Ramos (cell line): ENCODE measurements at regions not wholly inside any gene's neighbourhood (a gene's known extent, or its start where the extent isn't known, plus 50 kb on each side); places are given as distances from the start of the nearest gene placed in this dataset.

Experiments
- in situ Hi-C: fragments of 300-500 bp; cut with MboI; formaldehyde crosslinking; loops from one replicate; pipeline ENCODE4 v1.14.3; 2022; ENCODE audit warnings: low sequenced_read_pairs; ENCODE audit not compliant: unreplicated experiment

DNA sequence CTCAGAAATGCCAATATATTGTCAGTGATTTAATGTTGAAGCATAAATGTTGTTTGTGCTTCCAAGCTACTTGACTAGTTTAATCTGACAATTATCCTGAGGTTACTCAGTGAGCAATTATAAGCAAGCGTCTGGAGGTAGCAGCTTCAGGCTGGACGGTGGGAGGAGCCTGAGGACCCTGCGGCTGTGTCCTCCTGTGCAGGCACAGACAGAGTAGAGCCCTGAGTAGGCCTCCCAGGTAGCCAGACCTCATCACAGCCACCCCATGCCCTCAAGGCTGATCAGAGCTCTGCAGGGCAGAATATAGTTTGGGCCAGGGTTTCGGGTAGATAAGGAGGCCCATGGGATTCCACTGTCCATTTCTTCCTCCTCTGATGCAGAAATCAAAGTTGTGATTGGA lies 153.6 kb downstream of the DRD1 start:
- in situ Hi-C loops: no loop called here

DNA sequence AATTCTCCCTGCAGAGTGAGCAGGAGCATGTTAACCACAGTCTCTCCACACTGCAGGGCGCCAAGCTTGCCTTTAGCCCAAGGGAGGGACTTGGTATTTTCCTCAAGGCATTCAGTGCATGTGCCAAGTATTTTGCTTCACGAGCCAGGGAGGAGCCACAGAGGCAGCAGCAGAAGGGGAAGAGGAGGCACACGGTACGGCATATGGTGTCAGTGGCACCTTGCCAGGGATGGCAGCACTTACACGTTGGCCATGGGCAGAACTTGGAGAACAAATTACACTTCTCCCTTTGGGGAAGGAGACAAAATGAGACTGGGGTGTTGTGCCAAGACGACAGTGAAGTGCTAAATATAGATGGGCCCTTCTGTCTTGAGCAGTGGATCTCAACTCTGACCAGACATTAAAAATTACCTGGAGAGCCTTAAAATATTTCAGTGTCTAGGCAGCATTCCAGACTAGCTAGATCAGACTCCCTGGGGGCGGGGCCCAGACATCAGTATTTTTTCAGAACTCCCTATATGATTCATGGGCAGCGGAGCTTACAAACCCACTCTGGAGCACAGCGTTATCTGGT lies 155.8 kb downstream of the DRD1 start:
- in situ Hi-C loops: no loop called here

DNA sequence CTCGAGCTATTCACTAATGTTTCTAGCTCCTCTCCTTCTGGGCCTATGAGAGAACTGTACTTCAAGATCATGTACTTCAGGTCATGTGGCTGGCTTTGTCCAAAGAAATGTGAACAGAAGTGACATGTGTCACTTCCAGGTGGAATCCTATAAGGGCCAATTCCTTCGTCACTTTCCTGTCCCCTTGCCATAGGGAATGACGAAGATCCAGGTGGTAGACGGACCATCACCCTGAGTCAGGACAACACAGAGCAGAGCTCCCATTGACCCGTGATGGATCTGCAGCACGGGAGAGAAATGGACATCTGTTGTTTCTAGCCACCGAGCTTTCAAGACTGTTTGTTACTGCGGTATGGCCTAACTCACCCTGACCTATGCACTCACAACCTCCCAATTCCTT lies 157.0 kb downstream of the DRD1 start:
- in situ Hi-C loops: no loop called here

DNA sequence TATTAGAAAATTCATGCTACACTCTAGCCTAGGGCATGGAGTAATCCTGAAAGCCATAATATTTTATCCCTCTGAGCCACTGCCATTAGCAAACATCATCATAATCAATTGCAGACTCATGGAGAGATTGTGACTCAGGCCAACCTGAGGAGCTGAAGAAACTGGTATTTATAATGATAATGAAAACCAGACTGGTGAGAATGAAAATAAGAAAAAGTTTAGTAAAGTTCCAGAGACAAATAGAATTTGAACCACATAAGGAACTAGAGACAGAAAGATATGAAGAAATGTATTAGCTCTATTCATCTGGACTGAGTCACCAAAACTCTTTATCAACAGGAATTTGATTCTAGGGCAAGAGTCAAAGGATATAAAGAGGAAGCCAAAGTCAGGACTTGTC lies 158.7 kb downstream of the DRD1 start:
- in situ Hi-C loops: no loop called here

DNA sequence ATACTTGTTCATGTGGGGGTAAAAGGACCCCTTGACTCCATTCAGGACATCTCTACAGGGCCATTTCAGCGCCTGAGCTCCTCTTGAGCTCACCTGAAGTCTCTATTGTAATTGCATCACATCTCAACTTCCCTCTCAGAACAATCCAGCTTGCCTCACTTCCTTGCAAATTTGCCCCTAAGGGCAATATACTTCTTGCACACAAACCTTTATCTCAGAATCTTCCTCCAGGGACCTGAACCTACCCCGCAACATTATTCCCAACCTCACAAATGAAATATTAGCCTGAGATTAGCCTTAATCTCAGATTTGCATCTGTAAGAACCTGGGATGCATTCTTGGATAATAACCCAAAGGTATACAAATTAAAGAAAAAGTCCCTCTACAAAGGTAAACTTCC lies 159.2 kb downstream of the DRD1 start:
- in situ Hi-C loops: no loop called here

DNA sequence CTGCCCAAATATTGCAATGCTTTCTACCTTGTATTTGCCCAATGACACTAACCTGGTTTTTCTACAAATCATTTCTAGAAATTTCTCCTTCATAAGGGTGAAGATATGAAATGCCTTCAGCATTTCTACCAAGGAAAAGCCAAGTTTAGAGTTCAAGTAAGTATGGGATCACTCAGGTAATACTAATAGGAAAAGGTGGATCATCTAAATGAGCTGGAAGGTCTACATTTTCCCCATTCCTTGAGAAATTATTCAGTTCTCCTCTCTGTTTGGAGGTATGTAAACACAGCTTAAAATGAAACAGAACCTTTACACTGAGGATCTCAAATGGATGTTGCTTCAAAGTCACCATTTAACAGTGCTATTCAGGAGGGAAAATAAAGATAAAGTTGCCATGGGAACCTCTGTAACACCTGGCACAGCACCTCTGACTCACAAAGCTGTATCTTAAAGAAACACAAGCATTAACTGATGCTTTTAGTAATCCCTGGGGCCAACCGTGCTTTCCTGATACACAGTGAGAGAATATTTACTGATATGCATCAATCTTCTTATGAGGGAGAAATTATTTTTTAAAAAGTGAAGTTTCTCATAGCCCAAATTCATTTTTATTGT lies 161.3 kb downstream of the DRD1 start:
- in situ Hi-C loops: no loop called here

DNA sequence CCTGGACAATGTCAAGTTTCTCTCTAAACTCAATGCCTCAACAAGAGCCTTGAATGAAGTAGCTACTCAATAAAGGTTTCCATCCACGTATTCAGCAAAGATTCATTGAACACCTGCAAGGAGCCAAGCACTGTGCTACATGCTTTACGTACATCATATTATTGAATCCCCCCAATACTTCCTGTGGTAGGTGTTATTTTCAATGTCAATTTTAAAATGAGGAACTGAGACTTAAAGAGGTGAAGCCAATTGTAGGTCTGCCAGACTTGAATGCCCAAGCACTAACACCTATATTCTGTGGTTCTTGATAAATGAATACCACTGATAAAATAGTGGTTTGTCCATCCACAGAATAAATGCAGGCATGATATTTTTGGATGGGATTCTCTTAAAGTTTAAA lies 162.3 kb downstream of the DRD1 start:
- in situ Hi-C loops: no loop called here

DNA sequence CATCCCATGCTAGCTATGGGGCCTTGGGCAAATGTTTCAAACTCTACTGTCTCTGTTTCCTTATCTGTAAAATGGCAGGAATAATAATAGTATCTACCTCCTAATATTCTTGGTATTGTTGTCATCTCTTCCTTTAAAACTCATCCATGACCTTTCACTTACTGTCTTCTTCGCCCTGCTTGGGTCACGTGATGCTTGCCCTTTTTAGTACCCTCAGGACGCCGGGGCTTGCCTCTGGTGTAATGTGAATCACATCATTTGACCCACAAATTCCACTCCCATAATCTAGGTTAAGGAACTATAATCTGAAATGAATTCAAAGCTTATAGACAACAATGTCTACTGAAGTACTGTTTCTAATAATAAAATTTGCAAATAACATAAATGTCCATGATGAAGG lies 162.7 kb downstream of the DRD1 start:
- in situ Hi-C loops: no loop called here

DNA sequence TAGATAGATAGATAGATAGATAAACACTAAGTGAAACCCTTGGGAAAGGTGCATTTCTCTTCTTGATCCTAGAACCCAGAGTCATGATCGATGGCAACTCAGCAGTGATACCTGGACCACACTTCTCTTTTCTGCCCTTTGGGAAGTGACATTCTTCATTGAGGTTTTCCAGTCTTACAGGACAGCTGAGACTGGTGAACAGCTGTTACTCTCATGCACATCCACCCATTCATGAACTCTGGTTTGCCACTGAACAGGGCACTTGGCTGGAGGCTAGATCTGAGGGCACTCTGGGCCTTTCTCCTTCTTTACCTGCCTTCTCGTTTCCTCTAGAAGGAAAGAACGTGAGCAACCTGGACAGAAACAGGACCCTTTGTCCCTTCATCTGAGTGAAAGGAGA lies 164.5 kb downstream of the DRD1 start:
- in situ Hi-C loops: no loop called here

DNA sequence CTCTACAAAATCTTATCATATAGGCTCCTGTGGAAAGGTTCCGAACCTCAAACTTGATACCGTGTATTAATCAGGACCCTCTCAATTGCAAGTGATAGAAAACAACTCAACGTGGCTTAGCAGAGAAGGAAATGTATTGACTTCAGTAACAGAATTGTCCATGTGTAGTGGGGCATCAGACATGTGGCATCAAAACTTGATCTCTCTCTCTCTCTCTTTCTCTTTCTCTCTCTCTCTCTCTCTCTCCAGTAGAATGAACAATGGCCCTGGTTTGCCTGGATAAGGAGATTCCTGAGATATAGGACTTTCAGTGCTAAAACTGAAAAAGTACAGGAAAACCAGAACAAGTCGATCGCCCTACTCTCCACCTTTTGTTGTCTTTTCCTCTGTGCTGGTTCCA lies 168.2 kb downstream of the DRD1 start:
- in situ Hi-C loops: no loop called here

DNA sequence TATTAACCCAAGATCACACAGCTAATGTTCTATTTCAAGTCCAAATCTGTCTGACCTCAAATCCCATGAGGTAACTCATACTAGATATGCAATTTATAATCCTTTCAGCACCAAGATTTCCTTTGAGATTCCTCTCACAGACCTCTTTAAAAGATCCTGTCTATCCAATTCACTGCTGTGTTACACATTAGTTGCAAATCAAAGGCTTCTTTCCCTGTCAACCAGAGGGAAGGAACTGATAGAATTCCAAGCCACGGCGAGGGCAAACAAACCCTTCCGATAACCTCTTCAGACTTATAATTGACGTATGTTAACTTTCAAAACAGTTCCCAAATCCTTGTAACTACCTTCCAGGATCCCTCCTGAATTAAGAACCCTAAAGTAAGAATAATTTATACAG lies 168.9 kb downstream of the DRD1 start:
- in situ Hi-C loops: no loop called here

DNA sequence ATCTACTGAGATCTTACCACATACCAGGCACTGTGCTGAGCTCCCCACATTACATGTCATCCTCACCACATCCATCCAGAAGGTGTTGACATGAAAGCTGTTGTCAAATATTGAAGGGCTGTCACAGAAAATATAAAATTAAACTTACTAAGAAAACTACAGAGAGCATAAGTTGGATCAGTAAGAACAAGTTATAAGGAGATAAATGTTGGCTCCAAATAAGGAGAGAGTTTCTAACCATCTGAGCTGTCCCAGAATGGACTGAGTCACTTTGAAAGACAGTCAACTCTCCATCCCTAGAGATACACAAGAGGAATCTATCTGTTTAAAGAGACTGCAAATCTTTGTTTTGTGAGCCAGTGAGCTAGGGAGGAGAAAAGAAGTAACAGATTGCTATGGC lies 169.8 kb downstream of the DRD1 start:
- in situ Hi-C loops: no loop called here

DNA sequence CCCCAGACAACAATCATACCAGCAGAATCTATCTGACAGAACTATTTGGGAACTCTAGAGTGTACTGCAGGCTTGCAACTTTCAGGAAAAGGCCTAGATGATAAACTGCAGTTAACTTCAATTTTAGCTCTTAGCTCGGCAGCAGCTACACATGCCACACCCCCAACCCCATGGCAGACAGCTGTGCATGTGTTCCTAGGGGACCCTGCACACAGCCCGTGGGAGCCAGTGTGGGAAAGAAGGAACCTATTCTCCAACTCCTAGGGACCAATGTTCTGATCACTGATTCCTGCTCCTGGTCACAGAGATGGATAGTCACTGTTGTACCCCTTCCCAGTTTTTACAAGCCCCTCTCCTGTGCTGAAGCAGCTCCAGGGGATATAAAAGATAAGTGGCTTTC lies 179.6 kb downstream of the DRD1 start:
- in situ Hi-C loops: no loop called here

DNA sequence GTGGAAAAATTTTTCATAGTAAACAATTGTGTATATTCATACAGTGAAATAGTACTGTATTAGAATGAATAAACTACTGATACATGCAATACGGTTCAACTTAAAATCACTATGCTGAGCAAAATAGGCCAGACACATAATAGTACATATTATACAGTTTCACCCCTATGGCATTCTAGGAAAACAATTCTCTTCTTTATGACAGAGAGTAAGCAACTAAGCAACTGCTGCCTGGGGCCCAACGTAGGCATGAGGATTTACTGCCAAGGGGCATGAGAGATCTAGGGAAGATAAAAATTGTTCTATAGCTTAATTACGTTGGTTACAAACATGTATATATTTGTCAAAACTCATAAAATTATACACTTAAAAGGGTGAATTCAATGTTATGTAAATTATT lies 180.2 kb downstream of the DRD1 start:
- in situ Hi-C loops: no loop called here

DNA sequence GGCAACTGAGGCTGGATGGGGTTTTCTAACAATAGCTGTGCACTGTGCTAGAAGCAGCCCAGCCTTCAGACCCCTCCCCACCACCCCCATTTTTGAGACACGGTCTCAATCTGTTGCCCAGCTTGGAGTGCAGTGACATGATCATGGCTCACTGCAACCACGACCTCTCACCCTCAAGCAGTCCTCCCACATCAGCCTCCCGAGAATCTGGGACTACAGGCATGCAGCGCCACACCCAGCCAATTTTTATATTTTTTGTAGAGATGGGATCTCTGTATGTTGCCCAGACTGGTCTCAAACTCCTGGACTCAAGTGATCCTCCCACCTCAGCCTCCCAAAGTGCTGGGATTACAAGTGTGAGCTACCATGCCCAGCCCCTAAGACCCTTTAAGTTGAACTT lies 182.5 kb downstream of the DRD1 start:
- in situ Hi-C loops: no loop called here

DNA sequence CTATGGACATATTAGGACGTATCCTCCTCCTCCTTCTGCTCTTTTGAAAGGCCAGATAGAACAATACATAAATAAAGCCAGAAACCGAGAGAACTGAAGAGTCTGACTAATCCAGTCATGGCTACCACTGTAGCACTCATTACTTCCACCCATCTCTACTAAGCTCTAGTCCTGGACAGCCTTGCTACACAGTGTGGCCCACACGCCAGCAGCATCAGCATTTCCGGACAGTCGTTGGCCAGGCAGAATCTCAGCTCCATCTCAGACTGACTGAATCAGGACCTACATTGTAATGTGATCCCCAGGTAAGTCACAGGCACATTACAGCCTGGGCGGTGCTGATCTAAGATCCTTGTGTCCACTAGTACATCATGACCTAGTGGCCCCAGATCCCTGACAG lies 182.9 kb downstream of the DRD1 start:
- in situ Hi-C loops: no loop called here

DNA sequence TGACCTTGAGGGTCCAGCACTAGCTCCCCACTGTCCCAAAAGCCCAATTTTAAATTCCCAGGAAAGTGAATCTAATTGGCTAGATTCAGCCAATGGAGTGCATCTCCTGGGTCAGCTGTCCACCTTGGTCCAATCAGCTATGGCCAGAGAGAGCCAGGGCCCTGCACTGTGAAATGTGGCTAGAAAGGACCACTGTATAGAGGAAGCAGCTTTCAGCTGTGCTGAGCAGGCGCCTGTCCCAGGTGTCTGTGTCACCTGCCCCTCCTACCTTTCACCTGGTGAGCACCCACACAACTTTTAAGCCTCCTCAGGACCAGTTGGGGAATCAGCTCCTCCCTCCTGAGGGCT lies 186.2 kb downstream of the DRD1 start:
- in situ Hi-C loops: no loop called here

DNA sequence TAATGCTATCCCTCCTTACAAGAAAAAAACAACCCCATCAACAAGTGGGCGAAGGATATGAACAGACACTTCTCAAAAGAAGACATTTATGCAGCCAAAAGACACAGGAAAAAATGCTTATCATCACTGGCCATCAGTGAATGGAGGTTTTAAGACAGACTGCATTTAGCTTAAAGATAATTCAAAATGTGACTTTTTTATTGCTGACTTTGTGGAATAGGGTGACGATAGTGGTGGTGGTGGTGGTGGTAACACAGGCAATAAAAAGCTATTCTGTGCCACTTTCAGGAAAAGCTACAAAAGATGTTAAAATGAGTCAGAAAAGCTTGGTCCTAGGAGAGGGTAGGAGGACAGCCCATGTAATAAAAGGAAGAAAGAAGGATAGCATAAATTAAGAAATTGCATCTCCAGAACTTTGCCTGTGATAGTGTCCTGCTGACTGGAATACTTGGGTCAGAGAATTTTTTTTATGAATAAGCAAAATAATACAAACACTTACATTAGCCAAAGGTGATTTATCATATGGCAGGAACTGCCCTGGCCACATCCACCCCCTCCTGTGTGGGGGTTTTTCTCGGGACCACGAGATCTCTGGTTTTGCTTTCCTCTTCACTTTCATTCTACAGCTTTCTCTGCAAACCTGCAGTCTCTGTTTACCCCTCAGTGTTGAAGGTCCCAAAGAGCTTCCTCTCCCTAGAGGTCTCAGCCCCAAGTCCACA lies 186.7 kb downstream of the DRD1 start:
- in situ Hi-C loops: no loop called here

DNA sequence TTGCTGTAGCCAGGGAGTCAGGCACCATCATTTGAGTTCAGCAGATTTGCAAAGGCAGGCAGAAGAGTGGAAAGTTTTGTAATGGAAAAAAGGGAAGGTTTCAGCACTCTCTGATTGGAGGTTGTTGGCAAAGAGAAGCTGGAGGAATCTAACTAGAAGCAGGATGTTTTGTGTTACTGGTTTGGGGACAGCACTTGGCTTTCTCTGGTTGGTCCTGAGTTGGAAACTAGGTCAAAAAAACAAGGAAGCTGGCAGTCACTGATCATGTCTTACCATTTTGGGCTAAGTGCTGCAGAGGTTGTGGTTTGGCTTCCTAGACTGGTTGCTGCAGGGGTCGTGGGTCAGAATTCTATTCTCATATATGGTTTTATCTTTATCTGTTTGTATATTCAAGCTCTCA lies 189.8 kb downstream of the DRD1 start:
- in situ Hi-C loops: no loop called here

DNA sequence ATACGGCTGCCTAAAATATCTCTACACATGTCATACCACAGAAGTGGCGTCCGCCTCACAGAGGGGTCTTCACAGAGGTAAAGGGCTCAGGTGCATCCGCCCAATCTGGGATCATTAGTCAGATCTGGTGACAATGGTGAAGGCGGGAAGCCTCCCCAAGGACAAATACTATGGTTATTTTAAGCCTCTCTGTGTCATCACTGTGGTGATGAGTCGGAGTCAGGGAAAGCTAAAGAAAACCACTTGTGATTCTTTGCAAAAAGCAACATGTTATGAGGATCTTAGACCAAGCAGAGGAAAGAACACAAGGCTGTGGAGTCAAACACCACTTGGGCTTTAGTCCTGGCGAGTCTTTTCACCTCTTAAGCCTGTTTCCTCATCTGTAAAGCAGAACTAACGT lies 190.4 kb downstream of the DRD1 start:
- in situ Hi-C loops: no loop called here

DNA sequence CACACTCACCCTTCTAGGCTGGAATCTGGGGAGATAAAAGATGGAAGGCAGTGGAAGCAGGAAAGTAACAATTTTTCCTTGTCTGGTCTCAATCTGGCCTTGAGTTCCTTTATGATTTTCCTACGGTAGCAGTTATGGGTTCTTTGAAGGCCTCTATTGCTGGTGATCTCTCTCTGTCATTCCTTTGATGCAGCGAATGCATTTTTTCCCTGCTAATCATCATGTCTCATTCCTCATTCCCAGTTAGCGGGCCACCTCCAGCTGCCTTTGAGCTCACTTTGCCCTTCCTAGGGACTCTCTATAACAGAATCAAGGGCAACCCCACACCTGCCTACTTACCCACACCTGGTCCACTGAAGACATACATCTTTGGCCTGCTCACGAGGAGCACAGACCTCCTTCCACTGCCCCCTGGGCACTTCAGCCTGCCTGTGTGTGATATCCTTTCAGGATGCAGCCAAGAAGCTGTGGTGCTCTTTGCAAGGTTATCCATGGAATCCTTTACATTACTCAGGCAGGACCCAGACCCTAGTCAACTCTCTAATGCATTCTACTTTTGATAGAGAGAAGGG lies 191.7 kb downstream of the DRD1 start:
- in situ Hi-C loops: no loop called here

DNA sequence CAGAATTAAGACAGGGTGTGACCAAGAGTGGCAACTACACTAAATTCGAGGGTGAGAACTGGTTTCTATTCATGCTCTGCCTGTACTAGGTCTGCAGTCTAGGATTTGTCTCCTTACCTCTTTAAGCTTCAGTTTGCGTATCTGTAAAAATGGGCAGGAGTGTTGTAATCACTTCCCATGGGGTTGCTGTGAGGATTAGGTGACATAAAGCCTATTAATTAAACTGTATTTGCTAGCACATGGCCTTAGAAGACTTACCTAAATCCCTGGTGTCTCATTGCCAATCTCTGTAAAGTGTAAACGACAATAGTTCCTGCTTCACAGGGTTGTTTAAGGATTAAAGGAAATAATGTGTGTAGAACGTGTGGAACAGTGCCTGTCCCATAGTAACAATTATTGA lies 193.6 kb downstream of the DRD1 start:
- in situ Hi-C loops: no loop called here
